ENCODE measurements at regions not wholly inside any gene's neighbourhood (a gene's known extent, or its start where the extent isn't known, plus 50 kb on each side); places are given as distances from the start of the nearest gene placed in this dataset.

- H3K27ac ChIP-seq (ENCODE audit: low read length), result no peak overlapping the region
- TF ChIP-seq CTCF (IDR thresholded peaks at IDR 0.05; ENCODE audit: low read depth, low read length), result no peak
- TF ChIP-seq EZH2phosphoT487 (IDR thresholded peaks at IDR 0.05; ENCODE audit: low read depth), result no peak
- H3K4me1 ChIP-seq (ENCODE audit: low read length), result no peaks in the 10 kb centered on the region
- no peaks in the 10 kb centered on the region for H3K9me3 ChIP-seq (ENCODE audit: insufficient read depth, low read length)
- H3K36me3 ChIP-seq (replicated peaks; ENCODE audit: low read depth, low read length), result no peaks in the 10 kb centered on the region
- H3K4me3 ChIP-seq (ENCODE audit: low read length), result no peak overlapping the region
- H4K20me1 ChIP-seq (ENCODE audit: insufficient read depth, low read length), result no peaks in the 10 kb centered on the region
- no peaks in the 10 kb centered on the region for H3K27me3 ChIP-seq (ENCODE audit: low read depth, low read length)
- H3K9ac ChIP-seq (ENCODE audit: low read length), result no peak overlapping the region
- H3K4me2 ChIP-seq (ENCODE audit: low read length), result no peak overlapping the region
- H3K79me2 ChIP-seq (ENCODE audit: low read length), result no peaks in the 10 kb centered on the region
- peak overlapping the region; percentile 13; the same call in 1 of the 2 replicates for H2AFZ ChIP-seq (ENCODE audit: low read depth, low read length)
Observed at GRCh38 chr18:65082907-65083306, 667.9 kb upstream of the CDH7 start.

- Histone ChIP-seq H3K4me2 (ENCODE audit: low read length) (no peak overlapping the region), H3K36me3 (replicated peaks; ENCODE audit: low read depth, low read length) (no peaks in the 10 kb centered on the region), H3K27me3 (ENCODE audit: low read depth, low read length) (no peaks in the 10 kb centered on the region), H3K9me3 (ENCODE audit: insufficient read depth, low read length) (no peaks in the 10 kb centered on the region), H3K27ac (ENCODE audit: low read length) (no peak overlapping the region), H3K4me3 (ENCODE audit: low read length) (no peak overlapping the region), H3K9ac (ENCODE audit: low read length) (no peak overlapping the region), H3K4me1 (ENCODE audit: low read length) (no peaks in the 10 kb centered on the region), H4K20me1 (ENCODE audit: insufficient read depth, low read length) (no peaks in the 10 kb centered on the region), H3K79me2 (ENCODE audit: low read length) (no peaks in the 10 kb centered on the region), H2AFZ (ENCODE audit: low read depth, low read length) (no peak overlapping the region)
- TF ChIP-seq EZH2phosphoT487 (IDR thresholded peaks at IDR 0.05; ENCODE audit: low read depth), result no peak
- no peak for TF ChIP-seq CTCF (IDR thresholded peaks at IDR 0.05; ENCODE audit: low read depth, low read length)
Observed at GRCh38 chr18:65081786-65082185, 669.0 kb upstream of the CDH7 start.

- Histone ChIP-seq H3K9ac (ENCODE audit: low read length) (no peak overlapping the region), H3K4me2 (ENCODE audit: low read length) (no peak overlapping the region), H3K27ac (ENCODE audit: low read length) (no peak overlapping the region), H3K27me3 (ENCODE audit: low read depth, low read length) (no peaks in the 10 kb centered on the region), H3K4me1 (ENCODE audit: low read length) (no peaks in the 10 kb centered on the region), H3K4me3 (ENCODE audit: low read length) (no peak overlapping the region), H2AFZ (ENCODE audit: low read depth, low read length) (no peak overlapping the region), H4K20me1 (ENCODE audit: insufficient read depth, low read length) (no peaks in the 10 kb centered on the region), H3K36me3 (replicated peaks; ENCODE audit: low read depth, low read length) (peaks cover 7% of the 10 kb centered on the region), H3K79me2 (ENCODE audit: low read length) (no peaks in the 10 kb centered on the region), H3K9me3 (ENCODE audit: insufficient read depth, low read length) (peaks cover 19% of the 10 kb centered on the region; the same call in 1 of the 2 replicates)
- no peak for TF ChIP-seq CTCF (IDR thresholded peaks at IDR 0.05; ENCODE audit: low read depth, low read length)
- no peak for TF ChIP-seq EZH2phosphoT487 (IDR thresholded peaks at IDR 0.05; ENCODE audit: low read depth)
Observed at GRCh38 chr18:65073060-65073550, 677.7 kb upstream of the CDH7 start.

GRCh38 chr18:65057439-65058083 is 693.3 kb upstream of the CDH7 start:
- no peaks in the 10 kb centered on the region for H3K9me3 ChIP-seq (ENCODE audit: insufficient read depth, low read length)
- peak overlapping the region; percentile 58 for H2AFZ ChIP-seq (ENCODE audit: low read depth, low read length)
- peak overlapping the region; percentile 45 for H3K4me2 ChIP-seq (ENCODE audit: low read length)
- H3K27me3 ChIP-seq (ENCODE audit: low read depth, low read length), result no peaks in the 10 kb centered on the region
- H3K4me3 ChIP-seq (ENCODE audit: low read length), result peak overlapping the region; percentile 53
- no peak overlapping the region for H3K27ac ChIP-seq (ENCODE audit: low read length)
- H3K79me2 ChIP-seq (ENCODE audit: low read length), result no peaks in the 10 kb centered on the region
- no peaks in the 10 kb centered on the region for H3K36me3 ChIP-seq (replicated peaks; ENCODE audit: low read depth, low read length)
- H3K4me1 ChIP-seq (ENCODE audit: low read length), result no peaks in the 10 kb centered on the region
- TF ChIP-seq EZH2phosphoT487 (IDR thresholded peaks at IDR 0.05; ENCODE audit: low read depth), result no peak
- no peak for TF ChIP-seq CTCF (IDR thresholded peaks at IDR 0.05; ENCODE audit: low read depth, low read length)
- no peaks in the 10 kb centered on the region for H4K20me1 ChIP-seq (ENCODE audit: insufficient read depth, low read length)
- H3K9ac ChIP-seq (ENCODE audit: low read length), result peak overlapping the region; percentile 13; the same call in 1 of the 2 replicates

Data from OCI-LY3 (cell line).